ENCODE measurements at regions not wholly inside any gene's neighbourhood (a gene's known extent, or its start where the extent isn't known, plus 50 kb on each side); places are given as distances from the start of the nearest gene placed in this dataset.

DNA sequence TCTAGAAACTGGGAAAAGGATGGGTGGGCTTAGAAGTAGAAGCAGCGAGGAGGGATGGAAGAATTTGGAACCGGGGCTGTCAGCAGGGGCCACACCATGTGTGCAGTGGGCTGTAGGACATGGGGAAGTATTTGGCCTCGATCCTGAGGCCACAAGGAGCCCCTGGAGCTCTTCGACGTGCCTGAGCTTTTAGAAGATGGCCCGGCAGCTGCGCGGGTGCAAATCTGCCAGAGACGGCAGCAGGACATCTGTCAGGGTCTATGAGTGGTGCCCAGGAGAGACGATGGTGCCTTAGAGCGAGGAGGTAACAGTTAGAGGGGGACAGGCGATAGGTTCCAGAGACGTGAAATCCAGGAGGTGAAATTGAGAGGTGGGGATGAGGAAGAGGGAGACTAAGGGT lies 321.1 kb downstream of the UACA start:
- TF ChIP-seq, protein P1, sequence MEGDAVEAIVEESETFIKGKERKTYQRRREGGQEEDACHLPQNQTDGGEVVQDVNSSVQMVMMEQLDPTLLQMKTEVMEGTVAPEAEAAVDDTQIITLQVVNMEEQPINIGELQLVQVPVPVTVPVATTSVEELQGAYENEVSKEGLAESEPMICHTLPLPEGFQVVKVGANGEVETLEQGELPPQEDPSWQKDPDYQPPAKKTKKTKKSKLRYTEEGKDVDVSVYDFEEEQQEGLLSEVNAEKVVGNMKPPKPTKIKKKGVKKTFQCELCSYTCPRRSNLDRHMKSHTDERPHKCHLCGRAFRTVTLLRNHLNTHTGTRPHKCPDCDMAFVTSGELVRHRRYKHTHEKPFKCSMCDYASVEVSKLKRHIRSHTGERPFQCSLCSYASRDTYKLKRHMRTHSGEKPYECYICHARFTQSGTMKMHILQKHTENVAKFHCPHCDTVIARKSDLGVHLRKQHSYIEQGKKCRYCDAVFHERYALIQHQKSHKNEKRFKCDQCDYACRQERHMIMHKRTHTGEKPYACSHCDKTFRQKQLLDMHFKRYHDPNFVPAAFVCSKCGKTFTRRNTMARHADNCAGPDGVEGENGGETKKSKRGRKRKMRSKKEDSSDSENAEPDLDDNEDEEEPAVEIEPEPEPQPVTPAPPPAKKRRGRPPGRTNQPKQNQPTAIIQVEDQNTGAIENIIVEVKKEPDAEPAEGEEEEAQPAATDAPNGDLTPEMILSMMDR (IDR thresholded peaks at IDR 0.05) = no peak
- TF ChIP-seq POLR2A (IDR thresholded peaks at IDR 0.05) = no peak

All from heart left ventricle (tissue), 13 donors.